Motor neuron (in vitro differentiated cells): ENCODE measurements at regions not wholly inside any gene's neighbourhood (a gene's known extent, or its start where the extent isn't known, plus 50 kb on each side); places are given as distances from the start of the nearest gene placed in this dataset.

ENCODE experiments used
- ATAC-seq, 8 experiments: fragments of 200-7000 bp; cut with Tn5 transposase; replicated peaks in 6 of 8; 2 replicates each; pipeline ENCODE4 v1.8.0; 2021; ENCODE audit warnings: mild to moderate bottlenecking in 8 of 8, moderate library complexity in 8 of 8
- H3K27ac ChIP-seq, 2 donors: fragments of 250-450 bp; sonication (Bioruptor Pico); 2 replicates each; pipeline ENCODE4 v1.9.0; 2021; ENCODE audit warnings: antibody characterized with exemption in 2 of 2, mild to moderate bottlenecking in 2 of 2, moderate library complexity in 1 of 2
- H3K4me1 ChIP-seq, 2 donors: fragments of 250-450 bp; sonication (Bioruptor Pico); replicated peaks in 1 of 2; 2 replicates each; pipeline ENCODE4 v1.6.1; 2021; ENCODE audit warnings: antibody characterized with exemption in 2 of 2, mild to moderate bottlenecking in 2 of 2, moderate library complexity in 1 of 2
- H3K4me3 ChIP-seq, 5 donors: fragments of 250-450 bp; sonication (Bioruptor Pico); 2 replicates each; pipeline ENCODE4 v1.9.0; 2021; ENCODE audit warnings: antibody characterized with exemption in 5 of 5, mild to moderate bottlenecking in 5 of 5, moderate library complexity in 4 of 5
- WGBS, 10 experiments: fragments of 450-650 bp; shearing (Covaris generic); methylation state at CpG; one replicate each; pipeline ENCODE4 v1.0.0; 2022; 5-methylcytosine and 5-hydroxymethylcytosine counted together
- in situ Hi-C, 9 experiments: fragments of 400-800 bp; cut with MboI; loops; one replicate each; pipeline ENCODE4 v1.15.0; 2021; ENCODE audit warnings: low sequenced_read_pairs in 9 of 9, low pct_unique_long_range_greater_than_20kb in 2 of 9; ENCODE audit not compliant: unreplicated experiment in 9 of 9

GRCh38 chr12:105910030-105910429 is 228.7 kb downstream of the NUAK1 start:
- 0 to 100% (median 93%) methylated on average over 1 to 3 of the region's 3 CpGs; no CpG with 5 or more reads in 1 of the 10 experiments for WGBS, 10 experiments

DNA sequence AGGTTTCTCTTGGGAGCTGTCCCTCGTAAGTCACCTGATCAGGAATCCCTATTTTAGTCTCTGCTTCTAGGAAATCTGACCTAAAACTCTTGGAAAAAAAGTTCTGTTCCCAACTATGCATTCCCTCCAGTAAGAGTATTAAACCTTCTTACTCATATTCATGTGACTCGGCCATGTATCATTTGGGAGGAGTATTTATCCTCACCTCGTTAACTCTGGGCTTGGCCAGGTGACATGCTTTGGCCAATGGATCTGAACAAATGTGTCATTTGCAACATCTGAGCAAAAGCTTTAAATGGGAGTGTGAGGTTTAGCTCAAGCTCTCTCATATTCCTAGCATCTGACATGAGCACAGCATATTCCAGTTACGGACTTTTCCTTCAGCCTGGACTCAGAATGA is 226.8 kb downstream of the NUAK1 start:
- in situ Hi-C loops = no loop called here
- Histone ChIP-seq H3K27ac (no peak overlapping the region), H3K4me1 (peaks cover 6 to 9% of the 10 kb centered on the region in 2 donors), H3K4me3 (no peak overlapping the region)
- ATAC-seq = peak in 1 of 8 experiments; percentile 40
- 7 to 100% (median 87%) methylated on average over 1 to 4 of the region's 4 CpGs; no CpG with 5 or more reads in 1 of the 10 experiments for WGBS, 10 experiments

More at GRCh38 chr12:105910030-105910429, 228.7 kb downstream of the NUAK1 start:
- in situ Hi-C loops = no loop called here
- no peak overlapping the region for H3K27ac ChIP-seq
- H3K4me3 ChIP-seq = no peak overlapping the region
- no peak for ATAC-seq
- H3K4me1 ChIP-seq = peaks cover 6 to 9% of the 10 kb centered on the region in 2 donors

DNA sequence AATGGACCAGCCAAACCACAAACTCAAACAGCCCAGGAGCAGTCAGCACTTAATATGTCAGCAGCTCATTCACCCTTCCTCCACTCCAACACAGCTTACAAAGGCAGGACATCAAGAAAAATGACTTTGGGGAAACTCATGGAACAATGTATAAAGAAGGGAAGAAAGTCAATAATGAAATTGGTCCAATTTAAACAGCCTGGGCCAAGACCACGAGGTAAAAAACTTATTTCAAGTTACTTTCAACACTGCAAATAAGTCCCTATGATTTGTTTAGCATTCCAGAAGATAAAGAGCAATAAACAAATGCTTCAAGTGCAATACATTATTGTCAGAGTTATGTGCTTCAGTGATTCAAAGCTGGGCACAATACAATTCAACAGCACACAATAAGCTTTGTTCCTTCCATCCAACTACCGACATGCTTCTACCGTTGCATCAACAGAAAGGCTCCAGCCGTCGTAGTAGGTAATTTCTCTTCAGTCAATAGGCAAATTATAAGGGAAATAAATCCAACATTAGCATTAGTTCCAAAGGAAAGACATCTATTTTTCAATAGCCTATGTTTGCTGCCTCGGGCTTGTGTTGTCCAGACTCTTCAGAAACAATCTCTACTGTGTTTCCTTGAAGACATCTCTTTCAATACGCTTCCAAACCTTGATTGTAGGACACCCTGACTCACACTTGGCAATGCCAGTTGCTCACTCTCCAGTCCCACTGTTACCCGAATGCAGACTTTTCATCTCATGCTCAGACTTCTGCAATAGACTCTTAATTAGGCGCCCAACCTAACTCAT is 225.7 kb downstream of the NUAK1 start:
- ATAC-seq = peak in 5 of 8 experiments; percentile 72 to 91 (median 89)
- 17 to 70% (median 36%) methylated on average over 4 to 9 of the region's 9 CpGs for WGBS, 10 experiments
- in situ Hi-C loops = no loop called here
- H3K4me1 ChIP-seq = peaks cover 4 to 6% of the 10 kb centered on the region in 2 donors
- no peak overlapping the region for H3K4me3 ChIP-seq
- H3K27ac ChIP-seq = no peak overlapping the region

- in situ Hi-C loops = no loop called here
- 20 to 96% (median 85%) methylated on average over 1 to 3 of the region's 3 CpGs for WGBS, 10 experiments
- Histone ChIP-seq H3K4me3 (no peak overlapping the region), H3K4me1 (peaks cover 0 to 12% of the 10 kb centered on the region in 2 donors), H3K27ac (no peak overlapping the region)
- ATAC-seq = no peak
Measured at GRCh38 chr12:105915997-105916759, 222.6 kb downstream of the NUAK1 start.

DNA sequence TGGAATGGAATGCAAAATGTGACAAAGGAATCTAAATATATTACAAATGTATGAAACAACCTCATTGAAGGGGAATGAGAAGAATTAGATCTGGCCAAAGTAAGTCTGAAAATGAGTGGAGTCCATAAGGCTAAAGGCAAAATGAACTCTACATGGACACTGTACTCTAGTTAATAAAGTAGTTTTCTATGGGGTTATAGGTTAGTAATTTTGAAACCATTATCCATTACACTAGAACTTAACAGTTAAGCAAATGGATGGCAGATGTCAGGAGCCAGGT is 222.1 kb downstream of the NUAK1 start:
- in situ Hi-C loops = no loop called here
- no peak for ATAC-seq
- H3K4me1 ChIP-seq = peaks cover 0 to 12% of the 10 kb centered on the region in 2 donors

GRCh38 chr12:105920161-105920684 is 218.5 kb downstream of the NUAK1 start:
- in situ Hi-C loops = no loop called here
- no peak overlapping the region for H3K4me3 ChIP-seq
- peak in 3 of 8 experiments; percentile 35 to 62 (median 60) for ATAC-seq
- no peak overlapping the region for H3K27ac ChIP-seq
- 29 to 100% (median 79%) methylated on average over 1 to 3 of the region's 4 CpGs; no CpG with 5 or more reads in 2 of the 10 experiments for WGBS, 10 experiments
- peaks cover 0 to 6% of the 10 kb centered on the region in 2 donors for H3K4me1 ChIP-seq

More for the DNA sequence above, 222.1 kb downstream of the NUAK1 start:
- Histone ChIP-seq H3K27ac (no peak overlapping the region), H3K4me3 (no peak overlapping the region)

DNA sequence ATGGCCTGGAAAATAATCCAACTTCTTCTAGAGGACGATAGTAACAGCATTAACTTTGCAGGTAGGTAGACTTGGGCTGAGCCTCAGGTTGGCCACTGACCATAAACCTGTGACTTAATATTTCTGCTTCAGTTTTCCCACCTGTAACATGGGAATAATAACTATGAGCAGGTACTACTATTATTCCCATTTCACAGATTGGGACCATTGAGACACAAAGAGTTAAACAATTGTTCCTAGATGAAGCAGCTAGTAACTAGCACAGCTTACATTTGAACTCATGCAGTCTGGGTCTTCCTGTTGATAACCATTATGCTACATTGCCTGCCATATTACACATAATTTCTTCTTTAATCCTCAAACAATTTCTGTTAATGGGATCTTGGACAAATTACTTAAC is 217.7 kb downstream of the NUAK1 start:
- no peak overlapping the region for H3K4me3 ChIP-seq
- H3K27ac ChIP-seq = no peak overlapping the region
- peaks cover 0 to 6% of the 10 kb centered on the region in 2 donors for H3K4me1 ChIP-seq
- ATAC-seq = no peak
- in situ Hi-C loops = no loop called here
- WGBS, 10 experiments = 38 to 100% (median 100%) methylated on average over 1 of the region's 1 CpG; no CpG with 5 or more reads in 3 of the 10 experiments

- WGBS, 10 experiments = 33 to 100% (median 88%) methylated on average over 1 to 4 of the region's 4 CpGs
- Histone ChIP-seq H3K27ac (no peak overlapping the region), H3K4me3 (no peak overlapping the region), H3K4me1 (peaks cover 0 to 6% of the 10 kb centered on the region in 2 donors)
- peak in 5 of 8 experiments; percentile 4 to 57 (median 43) for ATAC-seq
- in situ Hi-C loops = no loop called here
Measured at GRCh38 chr12:105921872-105922669, 216.7 kb downstream of the NUAK1 start.

- WGBS, 10 experiments = 20 to 100% (median 69%) methylated on average over 1 to 4 of the region's 5 CpGs; no CpG with 5 or more reads in 4 of the 10 experiments
- Histone ChIP-seq H3K4me3 (no peak overlapping the region), H3K27ac (no peak overlapping the region), H3K4me1 (peaks cover 0 to 6% of the 10 kb centered on the region in 2 donors)
- ATAC-seq = peak in 7 of 8 experiments; percentile 48 to 98 (median 96)
- in situ Hi-C loops = no loop called here
Measured at GRCh38 chr12:105922670-105923102, 216.1 kb downstream of the NUAK1 start.

- ATAC-seq = no peak
- in situ Hi-C loops = no loop called here
- H3K4me1 ChIP-seq = peaks cover 0 to 6% of the 10 kb centered on the region in 2 donors
- H3K27ac ChIP-seq = no peak overlapping the region
- H3K4me3 ChIP-seq = no peak overlapping the region
- WGBS, 10 experiments = 51 to 98% (median 82%) methylated on average over 1 to 6 of the region's 7 CpGs
Measured at GRCh38 chr12:105924526-105925208, 214.1 kb downstream of the NUAK1 start.

DNA sequence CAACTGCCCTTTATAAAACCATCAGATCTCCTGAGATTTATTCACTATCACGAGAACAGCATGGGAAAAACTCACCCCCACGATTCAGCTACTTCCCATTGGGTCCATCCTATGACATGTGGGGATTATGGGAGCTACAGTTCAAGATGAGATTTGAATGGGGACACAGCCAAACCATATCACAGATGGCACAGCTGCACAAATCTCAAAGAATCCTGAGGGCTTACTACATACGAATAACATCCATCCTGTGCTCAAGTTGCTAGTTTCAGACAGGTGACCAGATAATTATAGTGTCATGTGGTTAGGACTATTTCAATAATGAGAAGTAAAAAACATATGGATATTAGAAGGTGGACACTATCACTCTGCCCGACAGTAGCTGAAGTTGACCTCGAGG is 211.2 kb downstream of the NUAK1 start:
- in situ Hi-C loops = no loop called here
- ATAC-seq = no peak
- Histone ChIP-seq H3K4me3 (no peak overlapping the region), H3K27ac (no peak overlapping the region), H3K4me1 (peaks cover 12 to 18% of the 10 kb centered on the region in 2 donors)
- 36 to 100% (median 70%) methylated on average over 1 to 5 of the region's 5 CpGs; no CpG with 5 or more reads in 2 of the 10 experiments for WGBS, 10 experiments

- in situ Hi-C loops = no loop called here
- no peak overlapping the region for H3K27ac ChIP-seq
- WGBS, 10 experiments = 60 to 100% (median 84%) methylated on average over 1 to 3 of the region's 3 CpGs; no CpG with 5 or more reads in 3 of the 10 experiments
- ATAC-seq = no peak
- H3K4me1 ChIP-seq = peaks cover 12 to 18% of the 10 kb centered on the region in 2 donors
- H3K4me3 ChIP-seq = no peak overlapping the region
Measured at GRCh38 chr12:105928436-105928835, 210.3 kb downstream of the NUAK1 start.
